ENCODE measurements at regions not wholly inside any gene's neighbourhood (a gene's known extent, or its start where the extent isn't known, plus 50 kb on each side); places are given as distances from the start of the nearest gene placed in this dataset.

DNA sequence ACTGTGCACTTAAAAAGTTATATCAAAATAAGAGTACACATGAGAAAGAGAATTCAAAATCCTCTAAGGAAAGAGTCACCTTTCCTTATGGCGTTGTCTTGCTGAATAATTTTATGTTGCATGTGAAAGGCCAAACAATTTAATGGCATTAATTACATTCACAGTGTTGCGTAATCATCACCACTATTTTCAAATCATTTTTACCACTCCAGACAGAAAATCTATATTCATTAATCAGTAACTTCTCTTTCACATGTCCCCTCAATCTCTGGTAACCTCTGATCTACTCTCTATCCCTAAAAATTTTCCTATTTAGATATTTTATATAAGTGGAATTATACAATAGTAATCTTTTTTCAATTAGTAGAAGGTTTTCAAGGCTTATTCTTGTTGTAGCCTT lies 283.0 kb downstream of the CXXC4 start:
- TF ChIP-seq, protein P1, sequence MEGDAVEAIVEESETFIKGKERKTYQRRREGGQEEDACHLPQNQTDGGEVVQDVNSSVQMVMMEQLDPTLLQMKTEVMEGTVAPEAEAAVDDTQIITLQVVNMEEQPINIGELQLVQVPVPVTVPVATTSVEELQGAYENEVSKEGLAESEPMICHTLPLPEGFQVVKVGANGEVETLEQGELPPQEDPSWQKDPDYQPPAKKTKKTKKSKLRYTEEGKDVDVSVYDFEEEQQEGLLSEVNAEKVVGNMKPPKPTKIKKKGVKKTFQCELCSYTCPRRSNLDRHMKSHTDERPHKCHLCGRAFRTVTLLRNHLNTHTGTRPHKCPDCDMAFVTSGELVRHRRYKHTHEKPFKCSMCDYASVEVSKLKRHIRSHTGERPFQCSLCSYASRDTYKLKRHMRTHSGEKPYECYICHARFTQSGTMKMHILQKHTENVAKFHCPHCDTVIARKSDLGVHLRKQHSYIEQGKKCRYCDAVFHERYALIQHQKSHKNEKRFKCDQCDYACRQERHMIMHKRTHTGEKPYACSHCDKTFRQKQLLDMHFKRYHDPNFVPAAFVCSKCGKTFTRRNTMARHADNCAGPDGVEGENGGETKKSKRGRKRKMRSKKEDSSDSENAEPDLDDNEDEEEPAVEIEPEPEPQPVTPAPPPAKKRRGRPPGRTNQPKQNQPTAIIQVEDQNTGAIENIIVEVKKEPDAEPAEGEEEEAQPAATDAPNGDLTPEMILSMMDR (IDR thresholded peaks at IDR 0.05): no peak
- TF ChIP-seq EP300 (IDR thresholded peaks at IDR 0.05): no peak
- no peak for TF ChIP-seq POLR2A (IDR thresholded peaks at IDR 0.05)

Data from ovary (tissue), 3 donors.